ENCODE measurements at regions not wholly inside any gene's neighbourhood (a gene's known extent, or its start where the extent isn't known, plus 50 kb on each side); places are given as distances from the start of the nearest gene placed in this dataset.

DNA sequence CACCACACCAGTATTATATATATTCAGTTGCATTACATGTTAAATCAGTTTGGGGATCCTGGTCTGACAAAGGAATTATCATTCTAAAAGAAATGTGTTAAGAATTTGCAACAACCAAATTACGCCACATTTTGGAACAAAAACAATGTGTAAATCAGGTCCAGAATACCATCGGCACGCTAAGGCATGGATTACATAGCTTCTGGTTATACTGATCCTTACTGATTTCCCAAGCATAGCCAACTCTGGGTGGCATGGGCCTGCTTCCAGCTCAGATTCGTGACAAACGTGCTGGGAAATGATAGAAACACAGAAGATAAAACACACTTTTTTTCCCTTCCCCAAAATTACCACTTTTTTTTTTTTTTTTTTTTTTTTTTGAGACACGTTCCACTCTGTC is 660.0 kb downstream of the SORCS1 start:
- TF ChIP-seq SRF (IDR thresholded peaks at IDR 0.05; ENCODE audit: low read depth, low read length) (no peak), SIN3A (conservative IDR thresholded peaks at IDR 0.05 in 1 of 2, IDR thresholded peaks at IDR 0.05 in 1 of 2; ENCODE audit: low read depth in 1 of 2, low read length in 2 of 2) (no peak), EZH2 (IDR thresholded peaks at IDR 0.05; ENCODE audit: low read depth, low read length, severe bottlenecking) (no peak), TAF1 (IDR thresholded peaks at IDR 0.05; ENCODE audit: low read depth, low read length) (no peak), TEAD4 (IDR thresholded peaks at IDR 0.05; ENCODE audit: low read depth, low read length) (no peak), MAFK (IDR thresholded peaks at IDR 0.05; ENCODE audit: low read depth, low read length) (no peak), SP1 (IDR thresholded peaks at IDR 0.05; ENCODE audit: low read depth, low read length) (no peak), TBP (IDR thresholded peaks at IDR 0.05; ENCODE audit: low read depth, low read length) (no peak), POLR2A (IDR thresholded peaks at IDR 0.05; ENCODE audit: control extremely low read depth in 1 of 2, low read depth in 2 of 2, low read length in 2 of 2) (no peak), SAP30 (IDR thresholded peaks at IDR 0.05; ENCODE audit: insufficient read depth, insufficient replicate concordance, low read length) (no peak), CBX8 (IDR thresholded peaks at IDR 0.05; ENCODE audit: borderline replicate concordance, low read depth, low read length) (no peak), POLR2AphosphoS5 (IDR thresholded peaks at IDR 0.05; ENCODE audit: low read depth, low read length) (no peak)
- TF ChIP-seq, protein P1, sequence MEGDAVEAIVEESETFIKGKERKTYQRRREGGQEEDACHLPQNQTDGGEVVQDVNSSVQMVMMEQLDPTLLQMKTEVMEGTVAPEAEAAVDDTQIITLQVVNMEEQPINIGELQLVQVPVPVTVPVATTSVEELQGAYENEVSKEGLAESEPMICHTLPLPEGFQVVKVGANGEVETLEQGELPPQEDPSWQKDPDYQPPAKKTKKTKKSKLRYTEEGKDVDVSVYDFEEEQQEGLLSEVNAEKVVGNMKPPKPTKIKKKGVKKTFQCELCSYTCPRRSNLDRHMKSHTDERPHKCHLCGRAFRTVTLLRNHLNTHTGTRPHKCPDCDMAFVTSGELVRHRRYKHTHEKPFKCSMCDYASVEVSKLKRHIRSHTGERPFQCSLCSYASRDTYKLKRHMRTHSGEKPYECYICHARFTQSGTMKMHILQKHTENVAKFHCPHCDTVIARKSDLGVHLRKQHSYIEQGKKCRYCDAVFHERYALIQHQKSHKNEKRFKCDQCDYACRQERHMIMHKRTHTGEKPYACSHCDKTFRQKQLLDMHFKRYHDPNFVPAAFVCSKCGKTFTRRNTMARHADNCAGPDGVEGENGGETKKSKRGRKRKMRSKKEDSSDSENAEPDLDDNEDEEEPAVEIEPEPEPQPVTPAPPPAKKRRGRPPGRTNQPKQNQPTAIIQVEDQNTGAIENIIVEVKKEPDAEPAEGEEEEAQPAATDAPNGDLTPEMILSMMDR (IDR thresholded peaks at IDR 0.05; ENCODE audit: control extremely low read depth in 1 of 3, insufficient read depth in 1 of 3, low read depth in 1 of 3, low read length in 3 of 3), result no peak
